ENCODE measurements at regions not wholly inside any gene's neighbourhood (a gene's known extent, or its start where the extent isn't known, plus 50 kb on each side); places are given as distances from the start of the nearest gene placed in this dataset.
A peak's percentile ranks its signal among the peaks of the same experiment; 100 is the strongest.

GRCh38 chr12:131242741-131243496 is 289.2 kb downstream of the ADGRD1 start (continued):
- TF ChIP-seq REST (IDR thresholded peaks at IDR 0.05; ENCODE audit: borderline replicate concordance) (peak; percentile 78), REST (CRISPR knock-in tag; IDR thresholded peaks at IDR 0.05; ENCODE audit: low read depth) (no peak), HINFP (tag; conservative IDR thresholded peaks at IDR 0.05; ENCODE audit: low read depth) (0 out of 2 replicates have a peak, but pooled peaks have one; percentile 9), LEF1 (IDR thresholded peaks at IDR 0.05) (peak; percentile 20; the same call in 1 of the 2 replicates), HNRNPH1 (optimal IDR thresholded peaks at IDR 0.05; ENCODE audit: low read depth, low read length) (no peak), WHSC1 (IDR thresholded peaks at IDR 0.05; ENCODE audit: low read length) (no peak), CGGBP1 (CRISPR knock-in tag; IDR thresholded peaks at IDR 0.05) (no peak), ID3 (CRISPR knock-in tag; IDR thresholded peaks at IDR 0.05) (no peak), ID3 (tag; IDR thresholded peaks at IDR 0.05) (peak; percentile 89), ARID3A (IDR thresholded peaks at IDR 0.05; ENCODE audit: borderline replicate concordance, low read depth, low read length) (no peak), RFX5 (IDR thresholded peaks at IDR 0.05; ENCODE audit: low read depth, low read length) (no peak), DDX20 (tag; IDR thresholded peaks at IDR 0.05; ENCODE audit: low read depth) (0 out of 2 replicates have a peak, but pooled peaks have one; percentile 60), MBD2 (IDR thresholded peaks at IDR 0.05; ENCODE audit: borderline replicate concordance, low read depth) (peak; percentile 90; the same call in 1 of the 2 replicates)
